ENCODE measurements at regions not wholly inside any gene's neighbourhood (a gene's known extent, or its start where the extent isn't known, plus 50 kb on each side); places are given as distances from the start of the nearest gene placed in this dataset.

- Histone ChIP-seq H3K4me3 (ENCODE audit: low read depth in 1 of 2, low read length in 2 of 2) (no peak overlapping the region), H3K27me3 (ENCODE audit: control insufficient read depth in 1 of 2, insufficient read depth in 2 of 2, low read length in 2 of 2) (no peaks in the 10 kb centered on the region), H3K9me3 (ENCODE audit: low read length) (no peaks in the 10 kb centered on the region), H3K27ac (ENCODE audit: low read depth, low read length) (no peak overlapping the region), H3K9ac (ENCODE audit: low read length) (no peak overlapping the region), H3K4me1 (ENCODE audit: insufficient read depth, low read length) (no peaks in the 10 kb centered on the region), H3K36me3 (ENCODE audit: insufficient read depth, low read length) (no peaks in the 10 kb centered on the region)
Observed at GRCh38 chr10:125264757-125265578, 104.6 kb upstream of the CTBP2 start.

GRCh38 chr10:125264091-125264490, 103.7 kb upstream of the CTBP2 start:
- H3K4me3 ChIP-seq (ENCODE audit: low read depth in 1 of 2, low read length in 2 of 2), result no peak overlapping the region
- H3K4me1 ChIP-seq (ENCODE audit: insufficient read depth, low read length), result no peaks in the 10 kb centered on the region
- H3K27ac ChIP-seq (ENCODE audit: low read depth, low read length), result no peak overlapping the region
- H3K27me3 ChIP-seq (ENCODE audit: control insufficient read depth in 1 of 2, insufficient read depth in 2 of 2, low read length in 2 of 2), result no peaks in the 10 kb centered on the region
- H3K9ac ChIP-seq (ENCODE audit: low read length), result no peak overlapping the region
- no peaks in the 10 kb centered on the region for H3K36me3 ChIP-seq (ENCODE audit: insufficient read depth, low read length)
- no peaks in the 10 kb centered on the region for H3K9me3 ChIP-seq (ENCODE audit: low read length)

- H3K27ac ChIP-seq (ENCODE audit: low read depth, low read length), result no peak overlapping the region
- H3K9me3 ChIP-seq (ENCODE audit: low read length), result no peaks in the 10 kb centered on the region
- no peaks in the 10 kb centered on the region for H3K4me1 ChIP-seq (ENCODE audit: insufficient read depth, low read length)
- no peaks in the 10 kb centered on the region for H3K36me3 ChIP-seq (ENCODE audit: insufficient read depth, low read length)
- H3K27me3 ChIP-seq (ENCODE audit: control insufficient read depth in 1 of 2, insufficient read depth in 2 of 2, low read length in 2 of 2), result no peaks in the 10 kb centered on the region
- H3K4me3 ChIP-seq (ENCODE audit: low read depth in 1 of 2, low read length in 2 of 2), result no peak overlapping the region
- no peak overlapping the region for H3K9ac ChIP-seq (ENCODE audit: low read length)
Observed at GRCh38 chr10:125263551-125263950, 103.2 kb upstream of the CTBP2 start.

GRCh38 chr10:125262920-125263319, 102.6 kb upstream of the CTBP2 start:
- Histone ChIP-seq H3K4me1 (ENCODE audit: insufficient read depth, low read length) (no peaks in the 10 kb centered on the region), H3K27me3 (ENCODE audit: control insufficient read depth in 1 of 2, insufficient read depth in 2 of 2, low read length in 2 of 2) (no peaks in the 10 kb centered on the region)

GRCh38 chr10:125262409-125262808, 102.0 kb upstream of the CTBP2 start:
- Histone ChIP-seq H3K9me3 (ENCODE audit: low read length) (no peaks in the 10 kb centered on the region), H3K36me3 (ENCODE audit: insufficient read depth, low read length) (no peaks in the 10 kb centered on the region), H3K9ac (ENCODE audit: low read length) (no peak overlapping the region), H3K27me3 (ENCODE audit: control insufficient read depth in 1 of 2, insufficient read depth in 2 of 2, low read length in 2 of 2) (no peaks in the 10 kb centered on the region), H3K27ac (ENCODE audit: low read depth, low read length) (no peak overlapping the region), H3K4me1 (ENCODE audit: insufficient read depth, low read length) (no peaks in the 10 kb centered on the region), H3K4me3 (ENCODE audit: low read depth in 1 of 2, low read length in 2 of 2) (no peak overlapping the region)

More at GRCh38 chr10:125262920-125263319, 102.6 kb upstream of the CTBP2 start:
- Histone ChIP-seq H3K36me3 (ENCODE audit: insufficient read depth, low read length) (no peaks in the 10 kb centered on the region), H3K9me3 (ENCODE audit: low read length) (no peaks in the 10 kb centered on the region), H3K4me3 (ENCODE audit: low read depth in 1 of 2, low read length in 2 of 2) (no peak overlapping the region), H3K9ac (ENCODE audit: low read length) (no peak overlapping the region), H3K27ac (ENCODE audit: low read depth, low read length) (no peak overlapping the region)

- Histone ChIP-seq H3K4me3 (ENCODE audit: low read depth in 1 of 2, low read length in 2 of 2) (no peak overlapping the region), H3K27me3 (ENCODE audit: control insufficient read depth in 1 of 2, insufficient read depth in 2 of 2, low read length in 2 of 2) (no peaks in the 10 kb centered on the region), H3K36me3 (ENCODE audit: insufficient read depth, low read length) (no peaks in the 10 kb centered on the region), H3K4me1 (ENCODE audit: insufficient read depth, low read length) (no peaks in the 10 kb centered on the region), H3K27ac (ENCODE audit: low read depth, low read length) (no peak overlapping the region), H3K9me3 (ENCODE audit: low read length) (no peaks in the 10 kb centered on the region), H3K9ac (ENCODE audit: low read length) (no peak overlapping the region)
Observed at GRCh38 chr10:125261491-125262186, 101.3 kb upstream of the CTBP2 start.

GRCh38 chr10:125260260-125260659, 99.9 kb upstream of the CTBP2 start:
- no peaks in the 10 kb centered on the region for H3K4me1 ChIP-seq (ENCODE audit: insufficient read depth, low read length)
- no peak overlapping the region for H3K4me3 ChIP-seq (ENCODE audit: low read depth in 1 of 2, low read length in 2 of 2)
- H3K9me3 ChIP-seq (ENCODE audit: low read length), result no peaks in the 10 kb centered on the region
- H3K27me3 ChIP-seq (ENCODE audit: control insufficient read depth in 1 of 2, insufficient read depth in 2 of 2, low read length in 2 of 2), result no peaks in the 10 kb centered on the region
- no peak overlapping the region for H3K9ac ChIP-seq (ENCODE audit: low read length)
- H3K36me3 ChIP-seq (ENCODE audit: insufficient read depth, low read length), result no peaks in the 10 kb centered on the region
- no peak overlapping the region for H3K27ac ChIP-seq (ENCODE audit: low read depth, low read length)

GRCh38 chr10:125259651-125260050, 99.3 kb upstream of the CTBP2 start:
- no peaks in the 10 kb centered on the region for H3K9me3 ChIP-seq (ENCODE audit: low read length)
- no peaks in the 10 kb centered on the region for H3K27me3 ChIP-seq (ENCODE audit: control insufficient read depth in 1 of 2, insufficient read depth in 2 of 2, low read length in 2 of 2)
- H3K4me3 ChIP-seq (ENCODE audit: low read depth in 1 of 2, low read length in 2 of 2), result no peak overlapping the region
- H3K9ac ChIP-seq (ENCODE audit: low read length), result no peak overlapping the region
- H3K36me3 ChIP-seq (ENCODE audit: insufficient read depth, low read length), result no peaks in the 10 kb centered on the region
- H3K27ac ChIP-seq (ENCODE audit: low read depth, low read length), result no peak overlapping the region
- H3K4me1 ChIP-seq (ENCODE audit: insufficient read depth, low read length), result no peaks in the 10 kb centered on the region

GRCh38 chr10:125258676-125259075, 98.3 kb upstream of the CTBP2 start:
- H3K4me1 ChIP-seq (ENCODE audit: insufficient read depth, low read length), result no peaks in the 10 kb centered on the region
- no peaks in the 10 kb centered on the region for H3K9me3 ChIP-seq (ENCODE audit: low read length)
- no peak overlapping the region for H3K9ac ChIP-seq (ENCODE audit: low read length)
- H3K4me3 ChIP-seq (ENCODE audit: low read depth in 1 of 2, low read length in 2 of 2), result no peak overlapping the region
- no peak overlapping the region for H3K27ac ChIP-seq (ENCODE audit: low read depth, low read length)
- H3K36me3 ChIP-seq (ENCODE audit: insufficient read depth, low read length), result no peaks in the 10 kb centered on the region
- no peaks in the 10 kb centered on the region for H3K27me3 ChIP-seq (ENCODE audit: control insufficient read depth in 1 of 2, insufficient read depth in 2 of 2, low read length in 2 of 2)

GRCh38 chr10:125257521-125258108, 97.3 kb upstream of the CTBP2 start:
- H3K27me3 ChIP-seq (ENCODE audit: control insufficient read depth in 1 of 2, insufficient read depth in 2 of 2, low read length in 2 of 2), result no peaks in the 10 kb centered on the region
- H3K9ac ChIP-seq (ENCODE audit: low read length), result no peak overlapping the region
- H3K27ac ChIP-seq (ENCODE audit: low read depth, low read length), result no peak overlapping the region
- no peaks in the 10 kb centered on the region for H3K4me1 ChIP-seq (ENCODE audit: insufficient read depth, low read length)
- H3K36me3 ChIP-seq (ENCODE audit: insufficient read depth, low read length), result no peaks in the 10 kb centered on the region
- no peak overlapping the region for H3K4me3 ChIP-seq (ENCODE audit: low read depth in 1 of 2, low read length in 2 of 2)
- H3K9me3 ChIP-seq (ENCODE audit: low read length), result no peaks in the 10 kb centered on the region

GRCh38 chr10:125256026-125256425, 95.7 kb upstream of the CTBP2 start:
- Histone ChIP-seq H3K9me3 (ENCODE audit: low read length) (no peaks in the 10 kb centered on the region), H3K4me3 (ENCODE audit: low read depth in 1 of 2, low read length in 2 of 2) (no peak overlapping the region), H3K4me1 (ENCODE audit: insufficient read depth, low read length) (no peaks in the 10 kb centered on the region), H3K27me3 (ENCODE audit: control insufficient read depth in 1 of 2, insufficient read depth in 2 of 2, low read length in 2 of 2) (no peaks in the 10 kb centered on the region), H3K9ac (ENCODE audit: low read length) (no peak overlapping the region), H3K36me3 (ENCODE audit: insufficient read depth, low read length) (no peaks in the 10 kb centered on the region), H3K27ac (ENCODE audit: low read depth, low read length) (no peak overlapping the region)

Data from muscle layer of colon (tissue), 2 donors.